ENCODE measurements at regions not wholly inside any gene's neighbourhood (a gene's known extent, or its start where the extent isn't known, plus 50 kb on each side); places are given as distances from the start of the nearest gene placed in this dataset.
"Not testable (repeated sequence)": the region's sequence is repeated elsewhere in the genome, so short reads cannot be mapped to it uniquely, and the experiment has no call there.

DNA sequence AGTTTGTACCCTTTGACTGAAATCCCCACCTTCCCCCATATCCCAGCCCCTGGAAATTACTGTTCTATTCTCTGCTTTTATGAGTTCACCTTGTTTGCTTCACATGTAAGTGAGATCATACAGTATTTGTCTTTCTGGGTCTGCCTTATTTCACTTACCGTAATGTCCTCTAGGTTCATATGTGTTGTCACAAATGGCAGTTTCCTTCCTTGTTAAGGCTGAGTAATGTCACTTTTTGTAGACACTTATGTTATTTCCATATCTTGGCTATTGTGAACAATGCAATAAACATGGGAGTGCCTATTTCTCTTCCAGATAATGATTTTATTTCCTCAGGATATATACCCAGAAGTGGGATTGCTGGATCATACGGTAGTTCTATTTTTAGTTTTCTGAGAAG lies 272.3 kb downstream of the MRPS30 start:
- DNase-seq: no peak

DNA sequence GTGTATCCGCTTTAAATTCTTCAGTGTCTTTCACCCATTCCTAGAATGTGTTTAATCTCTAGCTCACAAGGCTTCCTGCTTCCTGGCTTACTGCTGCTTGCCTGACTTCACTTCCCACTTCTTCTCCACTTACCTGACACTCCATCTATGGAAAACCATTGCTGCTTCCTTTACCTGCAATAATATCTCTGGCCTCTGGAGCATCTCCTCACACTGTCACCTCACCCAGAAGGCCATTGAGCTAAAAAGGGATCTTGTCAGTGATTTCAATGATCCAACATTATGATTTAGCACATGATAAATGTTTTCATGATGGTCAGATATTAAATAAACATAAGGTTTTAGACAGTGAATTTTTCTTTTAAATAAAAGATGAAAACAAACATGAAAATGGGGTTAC lies 281.1 kb downstream of the MRPS30 start:
- no peak for DNase-seq

DNA sequence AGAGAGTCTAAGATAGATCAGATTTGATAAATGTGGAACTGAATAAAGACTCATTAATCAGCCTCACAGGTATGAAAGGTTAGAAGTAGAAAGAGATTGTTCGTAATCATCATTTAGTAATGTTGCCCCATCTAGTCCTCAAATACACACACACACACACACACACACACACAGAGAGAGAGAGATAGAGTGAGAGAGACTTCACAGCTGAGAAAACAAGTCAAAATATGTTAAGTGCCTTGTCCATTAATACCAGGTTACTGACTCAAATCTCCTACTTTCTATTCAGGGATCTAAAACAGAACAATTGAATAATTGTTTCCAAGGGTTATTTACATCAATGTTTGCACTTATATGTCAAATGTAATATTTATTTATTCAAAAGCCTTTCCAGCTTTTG lies 284.6 kb downstream of the MRPS30 start:
- DNase-seq: no peak

DNA sequence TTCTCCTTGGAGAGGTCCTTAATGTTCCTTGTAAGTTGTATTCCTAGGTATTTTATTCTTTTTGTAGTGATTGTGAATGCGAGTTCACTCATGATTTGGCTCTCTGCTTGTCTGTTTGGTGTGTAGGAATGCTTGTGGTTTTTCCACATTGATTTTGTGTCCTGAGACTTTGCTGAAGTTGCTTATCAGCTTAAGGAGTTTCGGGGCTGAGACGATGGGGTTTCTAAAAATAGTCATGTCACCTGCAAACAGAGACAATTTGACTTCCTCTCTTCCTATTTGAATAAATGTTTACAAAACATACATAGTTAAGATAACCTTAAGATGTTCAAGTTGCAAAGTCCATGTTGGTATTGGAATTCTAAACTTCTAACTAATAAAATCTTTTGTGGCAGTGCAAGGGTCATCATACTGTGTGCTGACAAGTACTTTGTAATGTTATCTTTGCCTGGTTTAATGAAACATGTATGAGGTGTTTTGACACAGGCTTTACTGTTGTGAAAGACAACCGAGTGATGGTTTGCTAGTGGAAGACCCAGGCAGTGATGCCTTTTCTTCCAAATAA lies 286.2 kb downstream of the MRPS30 start:
- no peak for DNase-seq

DNA sequence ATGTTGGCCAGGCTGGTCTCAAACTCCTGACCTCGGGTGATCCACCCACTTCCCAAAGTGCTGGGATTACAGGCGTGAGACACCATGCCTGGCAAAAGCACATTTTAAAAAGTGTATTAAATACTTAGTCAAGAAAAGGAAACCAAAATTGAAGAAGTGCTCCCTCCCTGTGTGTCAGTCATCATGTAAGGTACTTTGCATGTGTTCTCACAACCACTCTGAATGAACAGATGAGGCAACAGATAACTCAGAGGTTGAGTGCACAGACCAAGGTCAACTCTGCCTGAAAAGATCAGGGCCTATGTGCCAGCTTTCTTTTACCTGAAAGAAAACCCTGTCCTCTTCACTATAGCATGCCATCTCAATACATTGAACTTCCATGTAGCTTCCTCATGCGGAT lies 289.7 kb downstream of the MRPS30 start:
- DNase-seq: no peak

DNA sequence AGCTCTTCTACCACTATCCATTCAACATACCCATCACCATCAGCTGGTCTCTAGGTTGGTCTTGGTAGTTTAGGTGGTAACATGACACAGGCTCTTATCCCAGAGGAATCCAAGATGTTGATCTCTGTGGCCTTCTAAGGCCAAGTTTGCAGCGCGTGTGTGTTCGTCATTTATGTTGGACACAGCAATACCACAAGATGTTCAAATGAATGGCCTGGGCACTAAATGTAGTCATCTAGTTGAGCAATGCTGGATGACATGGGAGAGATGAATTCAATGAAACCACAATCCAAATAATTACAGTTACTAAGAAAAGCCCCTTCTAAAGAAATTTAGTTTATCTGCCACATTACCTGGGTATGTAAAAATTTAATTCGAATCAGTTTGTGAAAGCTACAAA lies 292.4 kb downstream of the MRPS30 start:
- no peak for DNase-seq

DNA sequence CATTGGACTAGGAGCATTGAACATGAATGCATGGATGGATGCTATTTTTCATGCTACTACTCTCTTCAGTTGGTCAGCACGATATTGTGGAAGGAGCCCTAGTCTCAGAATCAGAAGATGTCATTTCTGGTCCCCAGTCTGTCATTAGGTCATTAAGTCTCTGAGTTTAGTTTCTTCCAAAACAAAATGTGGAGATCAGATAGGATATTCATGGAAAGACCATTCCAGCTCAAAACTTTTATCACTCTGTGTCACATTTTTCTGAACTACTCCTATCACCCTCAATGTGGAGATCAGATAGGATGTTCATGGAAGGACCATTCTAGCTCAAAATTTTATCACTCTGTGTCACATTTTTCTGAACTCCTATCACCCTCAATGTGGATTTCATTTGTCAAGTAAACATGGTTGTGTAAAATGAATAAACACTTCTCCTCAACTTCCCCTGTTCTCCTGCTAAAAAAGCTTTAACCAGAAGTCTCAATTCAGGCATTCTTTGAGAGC lies 296.8 kb downstream of the MRPS30 start:
- DNase-seq: no peak

DNA sequence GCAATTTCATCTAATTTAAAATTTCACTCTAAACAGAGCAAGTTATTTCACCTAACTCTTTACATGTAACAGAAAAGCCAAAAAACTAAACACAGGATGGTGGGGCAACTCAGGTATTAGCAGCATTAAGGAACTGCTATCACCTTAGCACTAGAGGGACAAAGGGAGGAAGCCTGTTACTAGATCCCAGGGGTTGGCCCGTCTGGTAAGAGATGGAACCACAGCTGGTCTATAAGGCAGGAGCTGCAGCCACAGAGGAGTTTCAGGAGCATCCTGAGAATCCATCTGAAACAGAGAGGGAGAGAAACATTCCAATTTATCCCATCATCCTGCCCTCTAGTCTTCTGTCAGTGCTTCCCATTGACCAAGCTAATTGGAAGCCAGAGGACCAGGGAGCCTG lies 300.3 kb downstream of the MRPS30 start:
- DNase-seq: no peak

DNA sequence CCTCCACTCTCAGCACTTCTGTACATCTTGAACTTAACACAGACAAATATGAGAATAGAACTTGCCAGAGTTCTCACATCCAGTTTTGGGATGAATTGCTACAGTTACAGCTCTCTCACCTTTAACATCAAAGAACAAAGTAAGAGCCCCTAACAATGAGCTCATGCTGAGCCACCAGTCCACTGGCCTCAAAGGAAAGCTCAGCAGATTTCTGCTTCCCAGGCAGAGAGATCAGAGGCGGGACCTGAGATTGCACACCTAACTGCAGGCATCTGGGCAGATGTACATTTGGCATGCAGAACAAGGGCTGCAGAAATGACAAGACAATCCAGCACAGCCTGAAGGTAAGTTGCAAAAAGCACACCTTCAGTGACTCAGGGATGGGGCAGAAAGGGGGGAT lies 300.9 kb downstream of the MRPS30 start:
- no peak for DNase-seq

DNA sequence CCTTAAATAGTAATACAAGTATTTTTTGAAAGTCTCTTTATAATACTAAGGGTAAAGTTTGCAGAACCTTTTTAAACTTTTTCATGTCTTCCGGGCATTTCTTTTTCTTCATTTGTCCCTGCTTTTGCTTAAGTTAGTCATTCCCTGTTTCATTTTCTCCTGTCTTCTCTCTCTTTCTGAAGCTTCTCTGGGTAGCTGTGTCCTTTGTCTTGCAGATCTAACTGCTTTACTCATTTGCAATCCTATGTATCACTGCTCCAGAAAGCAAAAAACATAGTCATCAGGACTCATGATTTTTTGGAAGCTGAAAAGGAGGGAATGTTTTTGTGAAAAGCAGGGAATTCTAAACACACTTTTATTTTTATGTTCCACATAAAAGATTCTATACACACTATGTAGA lies 301.7 kb downstream of the MRPS30 start:
- no peak for DNase-seq

DNA sequence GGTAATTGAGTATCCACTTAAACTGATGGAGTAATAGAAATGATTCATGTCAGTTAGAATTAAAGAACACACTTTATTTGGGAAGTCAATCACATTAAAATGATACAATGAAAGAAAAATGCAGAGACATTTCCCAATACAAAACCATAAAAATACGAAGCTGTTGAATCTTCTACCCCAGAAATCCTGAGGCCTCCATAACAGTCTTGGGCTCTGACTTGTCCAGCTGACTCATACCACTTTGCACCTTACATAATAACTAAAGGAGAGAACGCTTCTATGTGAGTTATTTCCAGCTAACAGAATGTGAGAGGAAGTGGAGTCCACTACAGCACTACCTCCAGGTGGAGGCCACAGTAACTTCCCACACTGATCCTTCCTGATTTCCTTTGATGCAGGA lies 305.0 kb downstream of the MRPS30 start:
- no peak for DNase-seq

DNA sequence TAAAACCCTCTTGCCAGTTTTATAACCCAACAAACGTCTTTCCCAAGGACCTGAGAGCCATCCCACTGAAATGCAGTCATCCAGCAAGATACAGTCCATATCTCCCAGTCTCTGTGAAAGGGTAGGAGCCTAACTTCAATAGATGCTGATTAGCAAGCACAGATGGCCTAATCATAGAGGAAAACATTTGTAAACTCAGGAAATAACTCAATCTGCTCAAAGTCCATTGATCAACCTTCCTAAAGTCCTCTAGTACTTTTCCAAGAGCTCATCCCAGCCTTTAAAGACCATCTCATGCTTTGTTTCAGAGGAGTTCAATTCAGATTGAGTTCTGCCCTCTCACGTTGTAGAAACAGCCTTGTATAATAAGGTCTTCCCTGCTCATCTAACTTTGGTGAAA lies 324.2 kb downstream of the MRPS30 start:
- DNase-seq: no peak

DNA sequence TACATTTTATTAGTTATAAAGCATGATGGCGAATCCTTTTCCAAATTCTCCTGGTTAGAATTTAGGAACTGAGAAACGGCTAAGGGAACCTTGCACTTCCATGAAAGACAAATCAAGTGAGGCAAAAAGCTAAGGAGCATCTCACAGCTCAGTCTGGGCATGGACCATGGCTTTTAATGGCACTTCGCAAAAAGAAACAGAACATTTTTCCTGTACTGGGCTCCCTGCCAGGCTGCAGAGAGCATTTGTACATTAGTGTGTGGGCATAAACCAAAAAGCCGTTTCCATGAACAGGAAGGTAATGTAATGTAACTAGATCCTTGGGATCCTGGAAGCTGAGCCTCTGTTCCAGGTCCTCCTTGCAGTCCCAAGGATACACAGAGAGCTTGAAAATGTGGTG lies 354.2 kb downstream of the MRPS30 start:
- no peak for DNase-seq

DNA sequence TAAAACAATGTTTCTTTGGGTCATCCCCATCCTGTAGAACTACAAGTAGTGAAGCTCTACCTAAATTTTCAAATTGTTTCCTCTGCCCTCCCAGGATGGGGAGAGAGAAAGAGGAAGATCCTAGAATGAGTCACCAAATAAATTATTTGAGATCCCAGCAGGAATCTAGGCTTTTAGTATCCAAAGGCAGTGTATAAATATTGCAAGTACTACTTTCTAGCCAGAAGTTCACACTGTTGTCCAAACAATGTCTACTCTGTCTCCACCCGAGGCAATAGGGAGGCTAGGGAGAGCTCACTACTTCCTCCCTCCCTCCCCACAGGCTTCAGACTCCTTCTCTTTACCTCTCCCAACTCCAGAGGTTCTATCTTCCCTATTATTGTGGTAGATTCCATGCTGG lies 362.8 kb downstream of the MRPS30 start:
- no peak for DNase-seq

DNA sequence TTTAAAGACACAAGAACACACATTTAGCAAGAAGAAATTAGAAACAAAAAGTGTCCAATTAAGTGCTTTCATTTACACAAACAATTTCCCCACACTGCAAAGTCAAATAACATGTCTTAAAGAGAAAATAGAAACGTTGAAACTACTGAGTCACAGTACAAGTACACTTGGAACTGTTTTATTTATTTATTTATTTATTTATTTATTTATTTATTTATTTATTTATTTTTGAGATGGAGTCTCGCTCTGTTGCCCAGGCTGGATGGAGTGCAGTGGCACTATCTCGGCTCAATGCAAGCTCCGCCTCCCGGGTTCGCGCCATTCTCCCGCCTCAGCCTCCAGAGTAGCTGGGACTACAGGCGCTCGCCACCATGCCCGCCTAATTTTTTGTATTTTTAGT lies 363.9 kb downstream of the MRPS30 start:
- DNase-seq: not testable (repeated sequence)

DNA sequence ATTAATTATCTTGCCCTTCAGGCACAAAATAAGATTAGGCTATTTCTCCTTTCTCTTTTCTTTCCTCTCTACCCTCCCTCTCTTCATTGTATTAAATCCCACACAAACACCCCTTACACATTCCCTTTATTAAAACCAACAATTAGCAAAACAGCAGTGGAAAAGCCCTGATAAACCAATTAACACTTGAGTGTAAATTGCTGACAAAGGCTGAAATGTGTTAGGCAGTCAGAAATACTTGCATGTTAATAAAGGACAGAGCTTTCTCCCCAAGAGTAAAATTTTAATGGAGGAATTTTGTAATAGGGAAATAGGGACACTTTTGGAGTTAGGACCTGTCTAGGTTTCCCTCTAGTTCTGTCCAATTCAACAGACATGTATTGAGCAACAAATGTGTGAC lies 370.9 kb downstream of the MRPS30 start:
- no peak for DNase-seq

DNA sequence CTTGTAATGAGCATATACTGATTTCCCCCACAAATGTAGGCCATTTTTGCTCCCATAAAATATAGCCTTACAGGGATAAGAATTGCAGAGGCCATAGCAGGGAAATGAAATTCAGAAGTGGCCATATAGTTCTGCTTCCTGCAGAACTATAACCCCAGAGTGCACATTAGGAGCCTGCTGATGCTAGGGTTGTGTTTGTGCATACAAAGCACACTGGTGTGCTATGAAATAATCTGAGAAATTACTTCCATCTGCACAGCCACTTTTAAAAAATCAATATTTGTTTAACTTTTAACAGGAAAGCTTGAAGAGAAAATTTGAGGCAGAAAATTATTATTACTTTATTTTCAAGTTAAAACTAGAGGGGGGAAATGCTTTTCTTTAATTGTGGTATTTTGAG lies 380.3 kb downstream of the MRPS30 start:
- no peak for DNase-seq

DNA sequence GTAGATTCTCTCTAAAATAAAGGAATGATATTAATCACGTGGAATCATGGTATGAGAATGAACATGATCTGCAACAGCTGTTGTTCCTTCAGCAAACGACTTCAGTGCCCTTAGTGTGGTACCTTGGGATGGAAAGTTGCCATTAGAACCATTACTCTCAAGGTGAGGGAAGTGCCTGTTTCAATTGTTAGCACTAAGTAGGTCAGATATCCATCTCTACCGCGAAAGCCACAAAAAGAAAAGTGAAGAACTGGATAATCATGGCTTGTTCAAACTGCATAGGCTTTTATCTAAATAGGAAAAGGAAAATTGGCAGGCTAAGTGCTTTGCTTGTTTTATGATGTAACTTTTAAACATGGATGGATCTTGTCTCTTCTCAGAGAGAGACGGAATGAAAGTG lies 380.7 kb downstream of the MRPS30 start:
- DNase-seq: no peak

DNA sequence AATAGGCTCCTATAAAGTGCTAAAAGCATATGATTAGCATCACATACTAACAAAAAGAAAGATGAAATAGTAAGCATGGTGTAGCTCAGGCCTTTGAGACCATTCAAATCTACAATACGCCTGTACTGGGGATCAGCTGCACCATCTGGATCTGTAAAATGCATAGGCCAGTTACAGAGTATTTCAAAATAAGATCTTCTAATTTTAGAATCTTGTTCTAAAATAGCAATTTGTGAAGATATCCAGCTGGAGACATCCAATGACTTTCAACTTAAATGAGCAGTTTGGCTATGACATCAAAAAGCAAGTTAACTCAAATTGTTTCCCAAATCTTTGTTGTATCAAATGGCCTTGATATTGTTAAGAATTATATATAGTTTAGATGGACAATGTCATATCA lies 386.3 kb downstream of the MRPS30 start:
- DNase-seq: no peak

Measured in GF-D8 (cell line).